ENCODE measurements at regions not wholly inside any gene's neighbourhood (a gene's known extent, or its start where the extent isn't known, plus 50 kb on each side); places are given as distances from the start of the nearest gene placed in this dataset.

DNA sequence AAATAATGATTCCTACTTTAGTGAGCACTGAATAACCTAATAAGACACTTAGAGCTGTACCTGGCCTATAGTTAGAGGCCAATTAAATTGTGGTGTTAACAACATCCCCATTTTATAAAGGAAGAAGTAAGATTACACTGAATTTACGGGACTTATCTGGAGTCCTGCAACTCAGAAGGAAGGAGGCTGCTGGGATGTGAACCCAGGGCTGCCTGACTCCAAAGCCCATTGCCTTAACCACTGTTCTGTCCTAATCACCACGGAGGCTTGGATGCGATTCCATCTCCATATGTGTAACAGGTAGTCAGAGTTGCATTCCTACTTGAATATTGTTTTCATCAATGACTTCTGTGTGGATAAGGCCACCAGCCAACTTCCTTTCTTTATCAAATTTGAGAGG lies 168.9 kb downstream of the SOCS6 start:
- CTCF ChIA-PET: no interaction called here
- TF ChIP-seq, protein P1, sequence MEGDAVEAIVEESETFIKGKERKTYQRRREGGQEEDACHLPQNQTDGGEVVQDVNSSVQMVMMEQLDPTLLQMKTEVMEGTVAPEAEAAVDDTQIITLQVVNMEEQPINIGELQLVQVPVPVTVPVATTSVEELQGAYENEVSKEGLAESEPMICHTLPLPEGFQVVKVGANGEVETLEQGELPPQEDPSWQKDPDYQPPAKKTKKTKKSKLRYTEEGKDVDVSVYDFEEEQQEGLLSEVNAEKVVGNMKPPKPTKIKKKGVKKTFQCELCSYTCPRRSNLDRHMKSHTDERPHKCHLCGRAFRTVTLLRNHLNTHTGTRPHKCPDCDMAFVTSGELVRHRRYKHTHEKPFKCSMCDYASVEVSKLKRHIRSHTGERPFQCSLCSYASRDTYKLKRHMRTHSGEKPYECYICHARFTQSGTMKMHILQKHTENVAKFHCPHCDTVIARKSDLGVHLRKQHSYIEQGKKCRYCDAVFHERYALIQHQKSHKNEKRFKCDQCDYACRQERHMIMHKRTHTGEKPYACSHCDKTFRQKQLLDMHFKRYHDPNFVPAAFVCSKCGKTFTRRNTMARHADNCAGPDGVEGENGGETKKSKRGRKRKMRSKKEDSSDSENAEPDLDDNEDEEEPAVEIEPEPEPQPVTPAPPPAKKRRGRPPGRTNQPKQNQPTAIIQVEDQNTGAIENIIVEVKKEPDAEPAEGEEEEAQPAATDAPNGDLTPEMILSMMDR (conservative IDR thresholded peaks at IDR 0.05; ENCODE audit: low read depth): no peak
- POLR2A ChIA-PET (ENCODE audit: low non-redundant PET): no interaction called here

GRCh38 chr18:70457223-70457622 lies 168.4 kb downstream of the SOCS6 start:
- ChIA-PET POLR2A (ENCODE audit: low non-redundant PET) (no interaction called here), CTCF (no interaction called here)
- DNase-seq (ENCODE audit: low spot score): no peak

More for the DNA sequence above, 168.9 kb downstream of the SOCS6 start:
- no peak overlapping the region for H3K27ac ChIP-seq
- DNase-seq (ENCODE audit: low spot score): no peak

GRCh38 chr18:70456376-70456775 lies 167.5 kb downstream of the SOCS6 start:
- TF ChIP-seq, protein P1 (conservative IDR thresholded peaks at IDR 0.05; ENCODE audit: low read depth): no peak
- POLR2A ChIA-PET (ENCODE audit: low non-redundant PET): no interaction called here
- no peak for DNase-seq (ENCODE audit: low spot score)
- H3K27ac ChIP-seq: no peak overlapping the region
- CTCF ChIA-PET: no interaction called here

More at GRCh38 chr18:70457223-70457622, 168.4 kb downstream of the SOCS6 start:
- H3K27ac ChIP-seq: no peak overlapping the region
- TF ChIP-seq, protein P1 (conservative IDR thresholded peaks at IDR 0.05; ENCODE audit: low read depth): no peak

- TF ChIP-seq, protein P1 (conservative IDR thresholded peaks at IDR 0.05; ENCODE audit: low read depth): no peak
- no peak overlapping the region for H3K27ac ChIP-seq
- ChIA-PET POLR2A (ENCODE audit: low non-redundant PET) (no interaction called here), CTCF (interaction anchor here (0.7 kb wide), 1 partner anchor 330 kb away, joined by 3 read pairs; no protein-coding TSS in a partner anchor)
- no peak for DNase-seq (ENCODE audit: low spot score)
Measured at GRCh38 chr18:70455731-70456130, 166.9 kb downstream of the SOCS6 start.

DNA sequence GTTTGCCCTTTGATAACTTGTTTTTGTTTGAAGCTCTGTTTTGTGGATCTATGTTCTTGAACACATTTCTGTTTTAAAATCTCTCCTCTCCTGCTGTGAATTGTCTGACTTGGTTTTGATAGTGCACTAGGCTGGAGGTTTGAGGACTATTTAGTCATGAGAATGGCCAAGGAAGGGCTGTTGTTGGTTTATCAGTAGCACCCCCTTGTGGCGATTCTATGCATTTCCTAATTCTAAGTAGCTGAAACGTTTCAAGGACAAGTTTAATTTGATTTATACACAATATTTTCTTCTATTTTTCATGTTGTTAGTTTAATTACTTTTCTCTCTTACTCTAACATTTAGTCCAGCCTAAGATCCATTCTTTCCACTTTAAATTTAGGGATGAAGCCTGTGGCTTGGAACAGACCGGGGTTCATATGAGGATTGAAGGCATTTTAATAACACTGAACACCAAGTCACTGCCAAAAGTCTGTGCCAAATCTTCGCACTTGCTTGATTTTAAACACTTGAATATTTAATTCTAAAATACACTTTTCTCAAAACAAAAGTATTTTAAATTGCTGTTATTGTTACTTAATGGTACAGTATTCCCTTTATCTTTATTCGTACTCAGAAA lies 166.0 kb downstream of the SOCS6 start:
- ChIA-PET CTCF (interaction anchor here (0.7 kb wide), 1 partner anchor 329 kb away, joined by 3 read pairs; no protein-coding TSS in a partner anchor), POLR2A (ENCODE audit: low non-redundant PET) (no interaction called here)
- TF ChIP-seq, protein P1 (conservative IDR thresholded peaks at IDR 0.05; ENCODE audit: low read depth): peak; percentile 88
- peak; percentile 34 for DNase-seq (ENCODE audit: low spot score)
- no peak overlapping the region for H3K27ac ChIP-seq

DNA sequence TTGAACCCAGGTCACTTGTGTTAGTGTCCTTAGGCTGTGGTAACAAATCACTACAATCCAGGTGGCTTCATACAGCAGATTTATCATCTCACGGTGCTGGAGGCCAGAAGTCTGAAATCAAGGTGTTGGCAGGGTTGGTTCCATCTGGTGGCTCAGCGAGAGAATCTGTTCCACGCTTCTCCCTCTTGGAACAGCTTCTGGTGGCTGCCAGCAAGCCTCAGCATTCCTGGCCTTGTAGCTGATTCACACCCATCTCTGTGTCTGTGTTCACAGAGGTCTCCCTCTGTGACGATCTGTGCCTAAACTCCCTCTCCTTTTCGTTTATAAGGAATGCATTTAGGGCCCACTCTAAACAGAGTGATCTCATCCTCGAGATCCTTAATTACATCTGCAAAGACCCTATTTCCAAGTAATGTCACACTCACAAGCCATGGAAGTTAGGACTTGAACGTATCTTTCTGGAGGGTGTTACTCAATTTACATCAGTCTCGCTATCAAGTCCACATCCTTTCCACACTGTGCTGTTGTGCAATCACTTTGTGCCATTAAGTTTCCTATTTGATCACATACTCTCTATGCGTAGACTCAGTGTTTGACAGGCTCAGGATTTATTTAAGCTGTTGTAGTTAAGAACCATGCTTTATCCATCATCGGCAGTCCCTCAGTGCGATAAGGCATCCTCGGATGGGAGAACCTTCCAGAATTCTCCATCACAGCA lies 164.4 kb downstream of the SOCS6 start:
- POLR2A ChIA-PET (ENCODE audit: low non-redundant PET): no interaction called here
- CTCF ChIA-PET: interaction anchor here (0.8 to 1.0 kb wide), 3 partner anchors 19 to 282 kb away, joined by 4 to 9 read pairs (median 4); no protein-coding TSS in a partner anchor
- TF ChIP-seq, protein P1 (conservative IDR thresholded peaks at IDR 0.05; ENCODE audit: low read depth): no peak
- DNase-seq (ENCODE audit: low spot score): no peak
- H3K27ac ChIP-seq: no peak overlapping the region
